K562 (cell line): ENCODE measurements at regions not wholly inside any gene's neighbourhood (a gene's known extent, or its start where the extent isn't known, plus 50 kb on each side); places are given as distances from the start of the nearest gene placed in this dataset.

ENCODE experiments used
- ATAC-seq: fragments of 200-7000 bp; cut with Tn5 transposase; 3 replicates; pipeline ENCODE4 v1.9.1; 2020; ENCODE audit warnings: moderate library complexity
- BruUV-seq: library from RNA; stranded (reverse); fragments of 400-500 nt; replicated peaks from 2 replicates; lab custom pipeline; 2021; lab: Mats Ljungman, UMichigan
- CTCF ChIA-PET: fragments of 300-600 bp; formaldehyde crosslinking; extraction: SDS; loops from one replicate; lab custom pipeline; 2021; ENCODE audit warnings: low intra/inter-chr PET ratio; lab: Yijun Ruan, JAX
- POLR2A ChIA-PET: fragments of 300-600, 350-650 bp; sonication (Branson Sonifier 250); formaldehyde crosslinking; extraction: SDS; loops from one replicate; lab custom pipeline; 2021; ENCODE audit warnings: antibody characterized with exemption, inconsistent platforms; lab: Yijun Ruan, JAX
- DNase-seq, 4 experiments: peaks; one replicate each; pipeline versions ENCODE4 v3.0.0 to v3.0.0-alpha.2; 2011 to 2018; ENCODE audit warnings: low spot score in 3 of 4, mixed read lengths in 3 of 4; ENCODE audit errors: extremely low read depth in 1 of 4
- FAIRE-seq: peaks from 2 replicates; lab custom pipeline; 2011; peaks lifted over from hg19 to GRCh38; lab: Jason Lieb, UNC
- H2AFZ ChIP-seq: 2 replicates; pipeline ENCODE4 v1.6.0; 2011; ENCODE audit warnings: low read depth, low read length, control low read depth, inconsistent platforms
- H3K27ac ChIP-seq: fragments of 200-600 bp; 3 replicates; pipeline ENCODE4 v1.8.0; 2011; ENCODE audit warnings: low read depth, mild to moderate bottlenecking, control low read depth, inconsistent platforms, low read length, moderate library complexity, mixed read lengths; ENCODE audit errors: extremely low read depth
- H3K27me3 ChIP-seq, 2 experiments: fragments of 300-600 bp in 1 of 2; 2 replicates in 1 of 2; 3 replicates in 1 of 2; pipeline versions ENCODE4 v1.6.0 to v1.8.0; 2011; ENCODE audit warnings: inconsistent platforms in 2 of 2, low read length in 2 of 2, mild to moderate bottlenecking in 1 of 2, mixed read lengths in 1 of 2, moderate library complexity in 1 of 2; ENCODE audit not compliant: control insufficient read depth in 2 of 2, insufficient read depth in 2 of 2
- H3K36me3 ChIP-seq: fragments of 300-600 bp; 3 replicates; pipeline ENCODE4 v1.8.0; 2011; ENCODE audit warnings: mild to moderate bottlenecking, low read length, inconsistent platforms; ENCODE audit not compliant: control insufficient read depth, insufficient read depth
- H3K4me1 ChIP-seq, 2 experiments: fragments of 200-600 bp in 1 of 2; replicated peaks in 1 of 2; 2 replicates in 1 of 2; 3 replicates in 1 of 2; pipeline versions ENCODE4 v1.5.1 to v1.8.0; 2011; ENCODE audit warnings: inconsistent platforms in 2 of 2, low read length in 2 of 2, mild to moderate bottlenecking in 1 of 2, mixed read lengths in 1 of 2, moderate library complexity in 1 of 2; ENCODE audit not compliant: control insufficient read depth in 2 of 2, insufficient read depth in 2 of 2
- H3K4me2 ChIP-seq: 2 replicates; pipeline ENCODE4 v1.6.1; 2011; ENCODE audit warnings: low read length, control low read depth, inconsistent platforms, mixed read lengths; ENCODE audit not compliant: insufficient read depth
- H3K4me3 ChIP-seq: fragments of 200-600 bp; sonication (generic), shearing (Covaris generic); 2 replicates; pipeline ENCODE4 v1.5.1; 2016; ENCODE audit warnings: control low read depth, inconsistent platforms
- H3K79me2 ChIP-seq: fragments of 200-600 bp; 3 replicates; pipeline ENCODE4 v1.8.0; 2011; ENCODE audit warnings: low read length, inconsistent platforms; ENCODE audit not compliant: control insufficient read depth, insufficient read depth
- H3K9ac ChIP-seq, 2 experiments: 2 replicates each; pipeline versions ENCODE4 v1.6.0 to v1.6.1; 2011; ENCODE audit warnings: low read depth in 2 of 2, low read length in 2 of 2, control low read depth in 1 of 2, inconsistent platforms in 1 of 2, mild to moderate bottlenecking in 1 of 2, mixed read lengths in 1 of 2; ENCODE audit not compliant: insufficient read depth in 1 of 2
- H3K9me1 ChIP-seq: one replicate; pipeline ENCODE4 v1.6.0; 2011; ENCODE audit warnings: inconsistent platforms, mild to moderate bottlenecking, low read length, moderate library complexity; ENCODE audit not compliant: control insufficient read depth, insufficient read depth
- H3K9me3 ChIP-seq: replicated peaks from 2 replicates; pipeline ENCODE4 v1.5.1; 2011; ENCODE audit warnings: low read depth, low read length, inconsistent platforms; ENCODE audit not compliant: control insufficient read depth, insufficient read depth
- H4K20me1 ChIP-seq: replicated peaks from 2 replicates; pipeline ENCODE4 v1.6.1; 2011; ENCODE audit warnings: low read length, inconsistent platforms, mixed read lengths; ENCODE audit not compliant: control insufficient read depth, insufficient read depth
- ARNT ChIP-seq, 2 experiments: fragments of 450-650 bp; IDR thresholded peaks; 2 replicates each; pipeline ENCODE4 v1.6.1; 2016; ENCODE audit warnings: mild to moderate bottlenecking in 1 of 2
- C11orf30 ChIP-seq: fragments of 450-650 bp; IDR thresholded peaks from 2 replicates; pipeline ENCODE4 v1.6.1; 2016; ENCODE audit warnings: low read depth, mild to moderate bottlenecking
- CEBPG ChIP-seq, 3 experiments: fragments of 200-800 bp in 1 of 3; sonication (Bioruptor generic) in 1 of 3; sonication (generic) in 1 of 3; formaldehyde crosslinking in 1 of 3; IDR thresholded peaks in 2 of 3; conservative IDR thresholded peaks in 1 of 3; 2 replicates each; pipeline versions ENCODE4 v1.6.1 to v1.8.0; 2016 to 2022; ENCODE audit warnings: missing compliant biosample characterization in 2 of 3, missing genetic modification characterization in 2 of 3, mild to moderate bottlenecking in 1 of 3, missing genetic modification reagents in 1 of 3
- DACH1 ChIP-seq: fragments of 450-650 bp; IDR thresholded peaks from 2 replicates; pipeline ENCODE4 v1.6.1; 2018; ENCODE audit not compliant: partially characterized antibody
- HDGF ChIP-seq: fragments of 450-650 bp; IDR thresholded peaks from 2 replicates; pipeline ENCODE4 v1.6.1; 2016
- MAFF ChIP-seq: IDR thresholded peaks from 2 replicates; pipeline ENCODE4 v1.6.1; 2012; ENCODE audit warnings: low read length, improper control_type of control experiment
- MAFG ChIP-seq: fragments of 450-650 bp; conservative IDR thresholded peaks from 2 replicates; pipeline ENCODE4 v1.6.1; 2016; ENCODE audit warnings: missing genetic modification characterization, missing compliant biosample characterization
- MEIS2 ChIP-seq: fragments of 450-650 bp; IDR thresholded peaks from 2 replicates; pipeline ENCODE4 v1.6.1; 2014; ENCODE audit warnings: mild to moderate bottlenecking; ENCODE audit not compliant: partially characterized antibody
- NCOA2 ChIP-seq, 2 experiments: fragments of 450-650 bp; IDR thresholded peaks; 2 replicates each; pipeline ENCODE4 v1.6.1; 2018; ENCODE audit warnings: mild to moderate bottlenecking in 2 of 2, moderate library complexity in 1 of 2; ENCODE audit not compliant: partially characterized antibody in 2 of 2
- POLR2A ChIP-seq: fragments of 450-650 bp; conservative IDR thresholded peaks from 2 replicates; pipeline ENCODE4 v1.6.1; 2016
- SUPT5H ChIP-seq: fragments of 450-650 bp; IDR thresholded peaks from 2 replicates; pipeline ENCODE4 v1.6.1; 2016
- XRCC4 ChIP-seq: IDR thresholded peaks from one replicate; pipeline ENCODE4 v1.6.1; 2011; ENCODE audit not compliant: insufficient read depth, insufficient read length; ENCODE audit errors: extremely low read depth
- ZNF316 ChIP-seq: fragments of 450-650 bp; IDR thresholded peaks from 2 replicates; pipeline ENCODE4 v1.6.1; 2016
- ZNF77 ChIP-seq: fragments of 250-450 bp; sonication (Bioruptor Pico); IDR thresholded peaks from 2 replicates; pipeline ENCODE4 v1.5.0; 2020
- WGBS: fragments of 100-300 bp; shearing (Covaris generic); methylation state at CpG from one replicate; pipeline ENCODE4 v1.1.6; 2016; ENCODE audit warnings: low coverage, mixed read lengths; ENCODE audit not compliant: insufficient coverage; ENCODE audit errors: missing lambda C conversion rate; 5-methylcytosine and 5-hydroxymethylcytosine counted together
- in situ Hi-C: fragments of 300-500 bp; cut with MboI; formaldehyde crosslinking; loops from 4 replicates; pipeline ENCODE4 v1.15.0; 2018; ENCODE audit warnings: inconsistent platforms, mixed read lengths
- intact Hi-C: fragments of 100-400 bp; cut with micrococcal nuclease; formaldehyde crosslinking; loops from 2 replicates; pipeline ENCODE4 v1.14.2; 2022

DNA sequence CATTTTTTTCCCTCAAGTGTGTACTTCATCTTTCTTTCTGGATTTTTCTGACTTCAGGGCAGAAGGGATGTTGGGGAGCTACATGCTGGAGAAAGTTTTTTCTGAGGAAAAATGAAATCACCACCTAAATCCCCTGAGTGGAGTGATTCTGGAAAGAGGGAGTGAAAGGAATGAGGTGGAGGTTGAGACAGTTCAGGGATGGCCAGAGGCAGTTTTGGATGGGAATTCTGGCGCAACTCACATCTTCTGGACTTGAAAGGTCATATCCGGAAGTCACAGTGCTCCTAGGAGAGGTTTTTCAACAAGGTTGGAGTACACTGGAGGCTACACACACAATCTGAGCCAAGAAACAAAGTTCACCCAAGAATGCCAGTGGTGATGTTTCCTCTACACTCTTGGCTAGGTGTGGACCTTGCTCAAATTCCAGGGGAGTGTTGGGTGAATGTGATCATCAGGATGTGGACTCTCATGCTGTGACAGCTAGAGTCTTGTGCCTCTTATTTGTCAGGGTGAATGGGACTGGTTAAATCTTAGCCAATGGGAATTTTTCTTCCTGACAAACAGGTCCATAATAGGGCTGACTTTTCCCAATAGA, 161.5 kb downstream of the HLX start:
- ATAC-seq, result peak; percentile 50
- no peak overlapping the region for H3K4me3 ChIP-seq
- H4K20me1 ChIP-seq, result no peaks in the 10 kb centered on the region
- TF ChIP-seq ARNT (IDR thresholded peaks at IDR 0.05) (no peak), HDGF (no peak), XRCC4 (no peak), CEBPG (CRISPR knock-in tag; IDR thresholded peaks at IDR 0.05) (no peak), CEBPG (tag; conservative IDR thresholded peaks at IDR 0.05 in 1 of 2, IDR thresholded peaks at IDR 0.05 in 1 of 2) (no peak), POLR2A (no peak), ZNF77 (CRISPR knock-in tag) (no peak), NCOA2 (IDR thresholded peaks at IDR 0.05; ENCODE audit: partially characterized antibody in 2 of 2) (no peak), SUPT5H (no peak)
- H3K9ac ChIP-seq, result no peak overlapping the region
- CTCF ChIA-PET, result no interaction called here
- 26% methylated on average over 2 of the region's 2 CpGs for WGBS
- no peak for FAIRE-seq
- peaks cover 5% of the 10 kb centered on the region; the same call in 1 of the 2 replicates for H3K9me3 ChIP-seq
- H3K4me2 ChIP-seq, result no peak overlapping the region
- peaks cover 0 to 17% of the 10 kb centered on the region in 2 experiments; a peak in 2 of 5 replicates for H3K4me1 ChIP-seq
- no peaks in the 10 kb centered on the region for H3K36me3 ChIP-seq
- no peak for DNase-seq
- H3K27me3 ChIP-seq, result no peaks in the 10 kb centered on the region
- POLR2A ChIA-PET, result no interaction called here
- no peak overlapping the region for H3K27ac ChIP-seq
- BruUV-seq, result no TSS peak
- peak overlapping the region; percentile 32; the same call in 1 of the 2 replicates for H2AFZ ChIP-seq
- in situ Hi-C loops (no loop called here), intact Hi-C loops (no loop called here)
- no peaks in the 10 kb centered on the region for H3K79me2 ChIP-seq
- H3K9me1 ChIP-seq, result no peaks in the 10 kb centered on the region

DNA sequence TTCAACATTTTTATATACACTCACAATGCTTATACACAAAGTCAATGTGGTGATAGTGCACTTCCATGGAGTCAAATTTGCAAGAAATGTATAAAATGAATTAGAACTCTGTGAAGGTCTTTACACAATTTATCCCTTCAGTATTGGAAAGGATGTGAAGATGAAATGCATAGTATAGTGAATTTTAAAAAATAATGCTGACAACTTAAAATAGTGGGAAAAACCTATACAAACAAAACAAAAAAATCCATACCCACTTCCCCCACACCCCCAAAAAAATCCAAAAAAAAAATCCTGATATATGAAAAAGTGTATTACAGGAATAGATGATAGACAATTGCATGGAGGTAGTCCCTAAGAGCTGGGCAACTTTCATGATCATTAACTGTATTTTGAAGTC, 165.3 kb downstream of the HLX start:
- Histone ChIP-seq H3K27ac (no peak overlapping the region), H3K79me2 (no peaks in the 10 kb centered on the region), H2AFZ (no peak overlapping the region), H3K27me3 (no peaks in the 10 kb centered on the region), H3K4me2 (no peak overlapping the region), H3K9me3 (no peaks in the 10 kb centered on the region), H4K20me1 (no peaks in the 10 kb centered on the region), H3K9ac (no peak overlapping the region), H3K4me1 (peaks cover 4 to 27% of the 10 kb centered on the region in 2 experiments; a peak in 4 of 5 replicates), H3K4me3 (no peak overlapping the region), H3K36me3 (no peaks in the 10 kb centered on the region), H3K9me1 (no peaks in the 10 kb centered on the region)
- ChIA-PET CTCF (no interaction called here), POLR2A (no interaction called here)
- in situ Hi-C loops (no loop called here), intact Hi-C loops (no loop called here)
- no peak for DNase-seq
- no peak for ATAC-seq
- BruUV-seq, result no TSS peak
- no peak for FAIRE-seq
- TF ChIP-seq DACH1 (no peak), MAFF (0 out of 2 replicates have a peak, but pooled peaks have one; percentile 22), MAFG (tag) (peak; percentile 58), C11orf30 (peak; percentile 70), MEIS2 (no peak), ZNF316 (peak; percentile 81)
